H1 (cell line): ENCODE measurements at regions not wholly inside any gene's neighbourhood (a gene's known extent, or its start where the extent isn't known, plus 50 kb on each side); places are given as distances from the start of the nearest gene placed in this dataset.

Source experiments
- CBX5 ChIP-seq: fragments of 300-800, 300-1000 bp; sonication (generic); IDR thresholded peaks from 2 replicates; pipeline ENCODE4 v1.7.1; 2016; ENCODE audit warnings: antibody characterized with exemption, low read length, low read depth
- CHD1 ChIP-seq: IDR thresholded peaks from 2 replicates; pipeline ENCODE4 v1.6.1; 2012; ENCODE audit warnings: low read depth, low read length, improper control_type of control experiment
- CHD7 ChIP-seq: fragments of 300-600 bp; sonication (generic); IDR thresholded peaks from 2 replicates; pipeline ENCODE4 v1.7.1; 2012; ENCODE audit warnings: low read length, moderate library complexity, mild to moderate bottlenecking, inconsistent platforms; ENCODE audit not compliant: insufficient replicate concordance
- GTF2F1 ChIP-seq: IDR thresholded peaks from 2 replicates; pipeline ENCODE4 v1.6.1; 2012; ENCODE audit warnings: low read depth, low read length, improper control_type of control experiment, borderline replicate concordance
- SP2 ChIP-seq: IDR thresholded peaks from 2 replicates; pipeline ENCODE4 v1.6.1; 2012; ENCODE audit warnings: mild to moderate bottlenecking, low read length, inconsistent platforms

GRCh38 chr15:37223089-37223488, 122.7 kb upstream of the MEIS2 start (continued):
- TF ChIP-seq CHD7 (no peak), SP2 (no peak), CBX5 (no peak), GTF2F1 (no peak), CHD1 (no peak)
